HG03432 (cell line): ENCODE measurements at regions not wholly inside any gene's neighbourhood (a gene's known extent, or its start where the extent isn't known, plus 50 kb on each side); places are given as distances from the start of the nearest gene placed in this dataset.
A peak's percentile ranks its signal among the peaks of the same experiment; 100 is the strongest.

Experiments used
- ATAC-seq: cut with Tn5 transposase; IDR thresholded peaks from one replicate; pipeline ENCODE4 v1.9.1; 2021; ENCODE audit warnings: mild to moderate bottlenecking, moderate library complexity; ENCODE audit not compliant: unreplicated experiment

DNA sequence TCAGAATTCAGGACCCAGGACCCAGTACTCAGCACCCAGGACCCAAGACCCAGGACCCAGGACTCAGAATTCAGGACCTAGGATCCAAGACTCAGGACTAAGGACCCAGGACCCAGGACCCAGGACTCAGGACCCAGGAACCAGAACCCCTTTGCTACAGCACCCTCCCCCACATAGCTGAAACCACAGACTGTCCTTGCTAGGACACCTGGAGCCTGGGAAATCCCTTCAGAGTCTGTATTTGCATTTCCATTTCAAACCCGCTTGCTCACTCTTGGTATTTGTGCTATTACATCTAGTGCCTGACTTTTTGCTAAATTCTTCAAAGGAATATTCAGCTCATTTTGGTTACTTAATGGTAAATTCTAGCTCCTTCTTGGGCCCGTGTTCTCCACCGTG, 275.8 kb upstream of the MAF start:
- ATAC-seq = peak; percentile 70

DNA sequence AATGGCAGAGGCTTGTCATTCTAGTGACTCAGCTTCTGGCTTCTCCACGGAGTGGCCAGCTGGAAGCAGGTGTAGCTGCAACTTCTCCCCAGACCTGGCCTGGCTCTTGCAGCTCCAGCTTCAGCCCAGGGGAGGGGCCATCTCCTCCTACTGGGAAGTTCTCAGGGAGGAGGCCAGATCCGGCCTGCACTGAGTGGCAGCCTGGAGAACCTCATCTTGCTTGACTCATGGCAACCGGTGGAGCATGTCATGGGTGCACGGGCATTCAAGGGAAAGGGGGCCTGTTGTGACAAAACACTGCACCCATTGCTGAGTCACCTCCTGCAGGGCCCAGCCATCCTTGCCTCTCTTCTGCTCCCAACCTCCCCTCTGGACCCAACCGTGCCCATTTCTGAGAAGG, 273.9 kb upstream of the MAF start:
- ATAC-seq = no peak

- no peak for ATAC-seq
These were observed 273.3 kb upstream of the MAF start for GRCh38 chr16:79873825-79874224.

GRCh38 chr16:79871906-79872305, 271.4 kb upstream of the MAF start:
- no peak for ATAC-seq

DNA sequence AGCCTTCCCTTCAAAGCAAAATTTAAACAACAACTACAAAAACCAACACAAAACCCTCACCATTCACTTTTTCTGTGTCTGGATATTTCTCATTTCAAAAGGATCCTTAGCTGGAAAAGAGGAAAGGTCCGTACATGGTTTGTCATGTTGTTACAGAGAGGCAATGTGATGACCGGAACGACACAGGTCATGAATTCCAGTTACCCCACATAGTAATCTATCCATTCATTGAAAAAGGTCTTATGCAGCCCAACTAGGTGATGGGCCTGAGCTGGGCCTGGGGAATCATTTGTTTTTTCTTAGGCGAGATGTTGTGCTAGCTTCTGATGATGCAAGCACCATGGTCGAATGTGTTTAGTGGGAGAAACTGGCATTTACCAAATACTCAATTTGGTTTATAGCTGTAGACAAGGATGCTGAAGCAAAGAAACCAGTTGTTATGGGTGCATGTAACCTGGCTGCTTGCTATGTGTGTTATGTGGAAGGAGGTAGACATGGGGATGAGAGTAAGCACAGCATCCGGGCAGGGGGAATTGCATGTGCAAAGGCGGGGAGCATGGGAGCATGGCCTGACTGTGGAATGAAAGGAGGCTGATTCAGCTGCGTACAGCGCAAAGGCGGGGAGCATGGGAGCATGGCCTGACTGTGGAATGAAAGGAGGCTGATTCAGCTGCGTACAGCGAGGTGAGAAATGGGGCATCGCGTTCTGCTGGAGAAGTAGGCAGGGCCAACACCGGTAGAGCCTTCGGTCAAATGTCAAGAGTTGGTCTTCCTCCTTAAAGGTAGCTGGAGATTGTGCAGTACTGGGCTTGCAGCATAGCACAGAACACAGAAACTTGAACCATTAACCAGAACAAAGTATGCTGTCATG, 269.7 kb upstream of the MAF start:
- no peak for ATAC-seq

DNA sequence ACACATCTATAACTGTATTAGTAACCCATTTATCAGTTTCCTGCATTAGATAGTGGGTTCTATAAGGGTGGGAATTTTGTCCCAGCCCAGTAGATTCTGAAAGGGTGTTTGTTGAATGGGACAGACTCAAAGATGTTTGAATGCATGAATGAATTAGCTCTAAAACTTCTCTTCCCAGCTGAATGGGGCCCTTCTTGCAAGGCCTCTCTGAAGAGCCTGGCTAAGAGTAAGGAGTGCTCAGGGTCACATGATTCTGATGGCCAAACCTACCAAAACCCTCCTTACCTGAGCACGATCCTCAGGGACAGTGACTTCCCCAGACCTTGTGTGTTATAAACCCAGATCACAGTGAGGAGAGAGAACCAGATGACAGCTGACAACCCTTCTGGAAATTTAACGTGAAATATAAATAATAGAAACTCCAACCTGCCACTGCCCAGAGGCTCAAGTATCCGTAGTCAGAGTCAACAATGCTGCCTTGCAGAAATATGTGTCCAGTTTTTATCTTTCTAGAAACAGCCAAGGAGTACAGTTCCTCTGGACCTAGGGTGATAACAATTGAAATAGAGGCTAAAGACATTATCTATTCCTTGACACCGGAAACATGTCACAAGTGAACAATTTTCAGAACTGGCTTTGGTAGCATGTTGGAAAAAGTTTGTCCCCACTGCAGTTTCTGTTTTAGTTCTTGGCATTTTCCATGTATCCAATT, 268.9 kb upstream of the MAF start:
- no peak for ATAC-seq

- no peak for ATAC-seq
These were observed 268.3 kb upstream of the MAF start for GRCh38 chr16:79868841-79869240.

GRCh38 chr16:79867425-79867997, 267.0 kb upstream of the MAF start:
- ATAC-seq = no peak

DNA sequence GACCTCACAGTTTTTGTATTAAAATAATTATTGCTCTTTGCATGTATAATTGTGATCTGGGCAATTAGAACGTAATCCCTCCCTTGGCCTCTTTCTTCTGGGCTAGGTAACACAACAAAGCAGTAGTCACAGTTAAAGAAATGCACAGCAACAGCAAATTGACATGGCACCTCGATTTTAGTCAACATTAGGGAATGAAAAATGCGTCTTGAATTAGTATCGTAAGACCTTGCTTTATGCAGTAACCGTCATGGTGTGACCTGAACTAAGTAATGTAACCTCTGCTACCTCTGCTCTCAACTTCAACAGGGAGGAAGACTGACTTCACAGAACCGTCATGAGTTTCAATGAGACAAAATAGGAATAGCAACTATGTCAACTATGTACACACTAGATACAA, 265.4 kb upstream of the MAF start:
- no peak for ATAC-seq

GRCh38 chr16:79864781-79865391, 264.3 kb upstream of the MAF start:
- ATAC-seq = no peak

- ATAC-seq = no peak
These were observed 263.7 kb upstream of the MAF start for GRCh38 chr16:79864032-79864780.

GRCh38 chr16:79863128-79864031, 262.8 kb upstream of the MAF start:
- no peak for ATAC-seq

DNA sequence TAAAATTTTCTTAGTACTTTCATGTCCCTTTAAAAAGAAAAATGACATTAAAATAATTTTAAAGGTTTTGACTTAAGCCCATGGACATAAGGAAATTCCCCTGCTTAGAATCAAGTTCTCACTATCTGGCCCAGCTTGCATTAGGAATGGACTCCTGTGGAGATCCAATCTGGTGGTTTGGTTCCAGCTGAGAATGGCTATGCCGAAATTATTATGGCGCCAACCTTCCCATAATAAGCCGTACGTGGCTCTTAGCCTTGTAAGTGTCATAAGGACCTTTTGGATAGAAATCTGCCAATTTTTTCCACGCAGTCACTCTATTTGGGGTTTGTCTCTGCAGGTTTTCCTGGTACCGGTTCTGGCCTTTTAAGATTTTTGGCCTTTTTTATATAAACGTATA, 262.1 kb upstream of the MAF start:
- ATAC-seq = no peak

- ATAC-seq = no peak
These were observed 256.0 kb upstream of the MAF start for GRCh38 chr16:79856581-79856980.

- ATAC-seq = no peak
These were observed 249.8 kb upstream of the MAF start for GRCh38 chr16:79850348-79850747.

DNA sequence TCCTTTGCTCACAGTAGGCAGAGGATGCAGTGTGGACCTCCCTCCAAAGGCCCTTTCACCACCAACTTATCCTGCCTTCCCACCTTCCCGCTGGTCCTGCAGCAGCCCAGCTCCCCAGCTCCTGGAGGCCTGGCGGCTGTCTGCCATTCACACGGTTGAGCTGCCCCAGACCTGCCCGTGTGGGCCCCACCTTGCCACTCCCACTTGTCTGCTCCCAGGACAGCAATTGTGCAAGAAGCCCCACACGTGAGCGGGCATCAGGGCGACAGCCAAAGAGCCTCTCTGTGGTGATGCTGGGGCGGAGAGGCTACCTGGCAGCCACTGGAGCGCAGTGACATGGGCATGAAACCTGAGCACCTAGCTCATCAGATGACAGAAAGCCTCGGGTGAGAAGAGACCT, 248.6 kb upstream of the MAF start:
- ATAC-seq = no peak

DNA sequence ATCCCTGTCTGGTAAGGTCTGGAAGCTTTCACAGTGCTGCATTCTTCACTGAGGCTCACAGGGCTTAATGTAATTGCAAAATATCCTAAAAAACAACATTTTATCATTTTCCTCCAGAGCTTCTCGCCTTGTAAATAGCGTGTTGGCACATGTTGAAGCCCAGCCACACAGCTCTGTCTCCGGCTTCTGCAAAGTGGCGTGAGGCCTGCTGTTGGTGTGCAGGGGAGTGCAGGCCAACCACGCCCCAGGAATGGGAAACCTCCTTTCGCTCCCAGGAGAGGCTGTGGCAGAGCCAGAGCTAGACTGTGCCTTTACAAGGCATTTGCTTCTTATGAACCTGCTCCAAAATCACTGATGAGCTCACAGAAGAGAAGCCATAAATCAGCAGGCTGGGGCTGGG, 248.2 kb upstream of the MAF start:
- no peak for ATAC-seq

DNA sequence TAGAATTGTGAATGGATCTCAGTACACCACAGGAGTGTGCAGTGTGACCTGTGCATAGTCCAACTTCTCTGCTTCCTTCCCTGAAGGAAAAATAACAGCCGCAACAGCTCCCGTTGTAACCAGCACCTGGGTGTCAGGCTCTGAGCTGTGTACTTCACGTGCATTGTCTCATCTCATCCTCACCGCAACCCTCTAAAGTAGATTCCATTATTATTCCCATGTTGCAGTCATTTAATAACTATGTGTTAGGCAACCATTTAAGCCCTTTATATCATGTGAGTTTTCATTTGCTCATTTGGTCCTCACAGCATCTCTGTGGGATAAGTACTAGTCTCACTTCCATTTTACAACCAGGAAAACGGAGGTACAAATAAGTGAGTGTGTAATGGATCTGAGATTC, 247.0 kb upstream of the MAF start:
- no peak for ATAC-seq

DNA sequence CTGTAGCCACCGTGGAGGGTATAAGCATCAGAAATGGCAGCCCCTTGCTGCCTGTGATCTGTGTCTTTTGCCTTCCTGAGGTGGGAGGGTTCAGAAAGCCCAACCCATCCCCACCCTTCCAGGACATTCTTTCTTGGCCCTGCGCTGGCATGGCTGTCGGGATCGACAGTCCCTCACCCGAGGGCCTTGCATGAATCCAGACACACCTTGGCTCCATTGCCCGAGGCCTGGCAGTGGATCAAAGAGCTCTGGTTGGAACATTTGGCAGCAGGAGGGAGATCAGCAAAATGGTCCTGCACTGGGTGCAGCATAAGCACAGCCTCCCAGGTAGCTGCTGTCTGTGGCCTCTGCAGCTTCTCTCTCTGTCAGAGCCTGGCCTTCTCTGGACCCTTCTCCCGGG, 246.6 kb upstream of the MAF start:
- no peak for ATAC-seq

DNA sequence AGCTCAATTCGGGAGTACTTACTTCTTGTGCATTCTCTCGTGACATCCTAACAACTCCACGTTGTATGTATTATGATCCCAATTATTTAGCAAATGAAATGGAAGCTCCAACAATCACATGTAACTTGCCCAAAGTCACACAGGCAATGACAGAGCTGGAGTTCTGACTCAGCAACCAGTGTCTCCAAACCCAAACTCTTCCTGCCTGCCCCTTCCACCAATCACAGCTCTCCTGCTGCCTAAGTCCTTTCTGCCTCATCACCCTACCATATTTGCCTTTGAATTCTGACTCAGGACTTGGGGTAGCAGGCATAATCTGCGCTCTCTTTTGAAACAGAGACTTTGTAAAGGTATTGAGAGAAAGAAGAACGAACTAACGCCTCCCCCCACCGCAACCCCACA, 245.2 kb upstream of the MAF start:
- ATAC-seq = peak; percentile 33
